Liver (tissue), 6 donors: ENCODE measurements at regions not wholly inside any gene's neighbourhood (a gene's known extent, or its start where the extent isn't known, plus 50 kb on each side); places are given as distances from the start of the nearest gene placed in this dataset.

Source experiments
- DNase-seq: peaks from one replicate; pipeline ENCODE4 v3.0.0-alpha.2; 2017; ENCODE audit warnings: low spot score
- H3K27ac ChIP-seq, 2 donors: one replicate each; pipeline ENCODE4 v1.7.0; 2013; ENCODE audit warnings: inconsistent platforms in 2 of 2, low read length in 2 of 2, control low read depth in 1 of 2, low read depth in 1 of 2, mild to moderate bottlenecking in 1 of 2
- H3K27me3 ChIP-seq, 4 donors: one replicate each; pipeline versions ENCODE4 v1.6.1 to v1.7.0; 2013; ENCODE audit warnings: low read length in 3 of 4, inconsistent platforms in 1 of 4, mild to moderate bottlenecking in 1 of 4, moderate library complexity in 1 of 4; ENCODE audit not compliant: control insufficient read depth in 4 of 4, insufficient read depth in 4 of 4
- H3K36me3 ChIP-seq, 4 donors: one replicate each; pipeline versions ENCODE4 v1.6.1 to v1.7.0; 2013; ENCODE audit warnings: low read length in 3 of 4, mild to moderate bottlenecking in 3 of 4, low read depth in 1 of 4, moderate library complexity in 1 of 4; ENCODE audit not compliant: control insufficient read depth in 4 of 4, insufficient read depth in 3 of 4
- H3K4me1 ChIP-seq, 4 donors: one replicate each; pipeline versions ENCODE4 v1.6.1 to v1.7.0; 2013; ENCODE audit warnings: low read length in 3 of 4, mild to moderate bottlenecking in 3 of 4, moderate library complexity in 1 of 4; ENCODE audit not compliant: control insufficient read depth in 4 of 4, insufficient read depth in 4 of 4
- H3K4me3 ChIP-seq, 3 donors: one replicate each; pipeline versions ENCODE4 v1.6.1 to v1.7.0; 2013; ENCODE audit warnings: low read length in 3 of 3, control low read depth in 1 of 3, low read depth in 1 of 3, mild to moderate bottlenecking in 1 of 3
- H3K9ac ChIP-seq, 2 donors: one replicate each; pipeline ENCODE4 v1.7.0; 2013; ENCODE audit warnings: low read length in 2 of 2, mild to moderate bottlenecking in 2 of 2, moderate library complexity in 2 of 2, control low read depth in 1 of 2, low read depth in 1 of 2
- H3K9me3 ChIP-seq, 4 donors: one replicate each; pipeline versions ENCODE4 v1.6.1 to v1.7.0; 2013; ENCODE audit warnings: low read length in 3 of 4; ENCODE audit not compliant: control insufficient read depth in 4 of 4
- ATF3 ChIP-seq: IDR thresholded peaks from 2 replicates; pipeline ENCODE4 v1.6.1; 2016; ENCODE audit warnings: antibody characterized with exemption
- EGR1 ChIP-seq, 2 donors: IDR thresholded peaks; 2 replicates each; pipeline ENCODE4 v1.6.1; 2016 to 2018; ENCODE audit warnings: antibody characterized with exemption in 2 of 2, low read depth in 2 of 2
- FOXA2 ChIP-seq: IDR thresholded peaks from 2 replicates; pipeline ENCODE4 v1.6.1; 2016; ENCODE audit warnings: antibody characterized with exemption
- GABPA ChIP-seq, 2 donors: IDR thresholded peaks in 1 of 2; conservative IDR thresholded peaks in 1 of 2; 2 replicates each; pipeline ENCODE4 v1.6.1; 2016; ENCODE audit warnings: antibody characterized with exemption in 2 of 2, mild to moderate bottlenecking in 1 of 2, moderate library complexity in 1 of 2
- HNF4A ChIP-seq, 2 donors: conservative IDR thresholded peaks; 2 replicates each; pipeline ENCODE4 v1.6.1; 2016; ENCODE audit warnings: antibody characterized with exemption in 2 of 2, mild to moderate bottlenecking in 2 of 2
- HNF4G ChIP-seq: IDR thresholded peaks from 2 replicates; pipeline ENCODE4 v1.6.1; 2016; ENCODE audit warnings: antibody characterized with exemption
- JUND ChIP-seq, 2 donors: IDR thresholded peaks; 2 replicates each; pipeline ENCODE4 v1.6.1; 2016; ENCODE audit warnings: antibody characterized with exemption in 2 of 2
- MAX ChIP-seq: IDR thresholded peaks from 2 replicates; pipeline ENCODE4 v1.6.1; 2016; ENCODE audit warnings: antibody characterized with exemption
- NR2F2 ChIP-seq: IDR thresholded peaks from 2 replicates; pipeline ENCODE4 v1.6.1; 2016; ENCODE audit warnings: antibody characterized with exemption
- RAD21 ChIP-seq, 2 donors: IDR thresholded peaks; 2 replicates each; pipeline ENCODE4 v1.6.1; 2016; ENCODE audit warnings: antibody characterized with exemption in 2 of 2, mild to moderate bottlenecking in 2 of 2
- REST ChIP-seq: IDR thresholded peaks from 2 replicates; pipeline ENCODE4 v1.6.1; 2016; ENCODE audit warnings: antibody characterized with exemption, mild to moderate bottlenecking
- RXRA ChIP-seq, 2 donors: IDR thresholded peaks; 2 replicates each; pipeline ENCODE4 v1.6.1; 2017 to 2018; ENCODE audit warnings: antibody characterized with exemption in 2 of 2, mild to moderate bottlenecking in 1 of 2
- SP1 ChIP-seq: IDR thresholded peaks from 2 replicates; pipeline ENCODE4 v1.6.1; 2018; ENCODE audit warnings: antibody characterized with exemption, mild to moderate bottlenecking
- TAF1 ChIP-seq: conservative IDR thresholded peaks from 2 replicates; pipeline ENCODE4 v1.6.1; 2016; ENCODE audit warnings: antibody characterized with exemption, mild to moderate bottlenecking
- YY1 ChIP-seq: IDR thresholded peaks from 2 replicates; pipeline ENCODE4 v1.6.1; 2016; ENCODE audit warnings: antibody characterized with exemption, mild to moderate bottlenecking
- ZBTB33 ChIP-seq: IDR thresholded peaks from 2 replicates; pipeline ENCODE4 v1.6.1; 2016; ENCODE audit warnings: antibody characterized with exemption
- donor health status: healthy.
- donor health status: healthy.
- donor health status: healthy.

GRCh38 chr9:71465392-71465791 is 302.9 kb downstream of the CEMIP2 start (continued):
- TF ChIP-seq REST (no peak), YY1 (no peak), TAF1 (no peak), HNF4G (no peak), GABPA (IDR thresholded peaks at IDR 0.05 in 1 of 2, conservative IDR thresholded peaks at IDR 0.05 in 1 of 2) (no peak)

DNA sequence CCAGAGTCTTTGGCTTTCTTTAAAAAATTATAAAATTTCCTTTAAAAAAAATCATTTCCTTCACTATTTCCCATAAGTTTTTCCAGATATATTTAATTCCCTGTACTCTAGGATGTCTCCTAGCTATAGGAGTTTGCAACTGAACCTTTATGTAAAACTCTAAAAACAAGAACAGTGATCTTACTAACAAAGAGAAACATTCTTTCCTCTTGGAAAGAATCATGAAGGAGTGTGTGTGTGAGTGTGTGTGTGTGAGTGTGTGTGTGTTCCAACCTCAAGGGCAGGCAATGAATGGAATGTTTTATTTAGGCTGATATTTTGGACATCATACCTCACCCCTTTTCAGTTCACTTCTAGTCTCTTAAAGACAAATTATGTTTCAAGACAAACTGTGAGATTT is 309.2 kb downstream of the CEMIP2 start:
- Histone ChIP-seq H3K9ac (no peak overlapping the region), H3K36me3 (no peaks in the 10 kb centered on the region), H3K27ac (no peak overlapping the region), H3K27me3 (no peaks in the 10 kb centered on the region), H3K4me3 (no peak overlapping the region), H3K4me1 (no peaks in the 10 kb centered on the region), H3K9me3 (no peaks in the 10 kb centered on the region)
- no peak for TF ChIP-seq SP1
- TF ChIP-seq ATF3: no peak
- no peak for TF ChIP-seq FOXA2
- TF ChIP-seq RXRA (IDR thresholded peaks at IDR 0.05): no peak
- no peak for TF ChIP-seq YY1
- TF ChIP-seq MAX: no peak
- no peak for TF ChIP-seq EGR1 (IDR thresholded peaks at IDR 0.05; ENCODE audit: low read depth in 2 of 2)
- no peak for TF ChIP-seq JUND (IDR thresholded peaks at IDR 0.05)
- no peak for TF ChIP-seq HNF4A (conservative IDR thresholded peaks at IDR 0.05)
- no peak for TF ChIP-seq RAD21 (IDR thresholded peaks at IDR 0.05)
- TF ChIP-seq ZBTB33: no peak
- no peak for TF ChIP-seq NR2F2
- DNase-seq: no peak
